ENCODE measurements at regions not wholly inside any gene's neighbourhood (a gene's known extent, or its start where the extent isn't known, plus 50 kb on each side); places are given as distances from the start of the nearest gene placed in this dataset.

DNA sequence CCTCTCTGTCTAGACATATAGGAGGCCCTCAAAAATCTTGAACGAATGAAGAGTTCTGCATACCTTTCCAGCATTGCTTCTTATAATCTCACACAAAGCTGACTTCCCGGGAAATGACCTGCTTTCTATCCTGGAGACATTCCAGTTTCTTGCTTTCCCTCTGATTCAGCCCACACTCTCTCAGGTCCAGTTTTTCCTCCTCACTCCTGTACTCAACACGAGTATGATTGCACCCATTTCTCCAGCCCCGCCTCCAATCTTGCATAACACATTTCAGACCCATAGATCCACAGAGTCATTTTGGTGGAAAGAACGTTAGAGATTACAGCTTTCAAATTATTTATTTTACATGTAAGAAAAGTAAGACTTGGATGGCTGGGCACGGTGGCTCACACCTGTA lies 127.5 kb upstream of the TLR3 start:
- TF ChIP-seq, protein P1, sequence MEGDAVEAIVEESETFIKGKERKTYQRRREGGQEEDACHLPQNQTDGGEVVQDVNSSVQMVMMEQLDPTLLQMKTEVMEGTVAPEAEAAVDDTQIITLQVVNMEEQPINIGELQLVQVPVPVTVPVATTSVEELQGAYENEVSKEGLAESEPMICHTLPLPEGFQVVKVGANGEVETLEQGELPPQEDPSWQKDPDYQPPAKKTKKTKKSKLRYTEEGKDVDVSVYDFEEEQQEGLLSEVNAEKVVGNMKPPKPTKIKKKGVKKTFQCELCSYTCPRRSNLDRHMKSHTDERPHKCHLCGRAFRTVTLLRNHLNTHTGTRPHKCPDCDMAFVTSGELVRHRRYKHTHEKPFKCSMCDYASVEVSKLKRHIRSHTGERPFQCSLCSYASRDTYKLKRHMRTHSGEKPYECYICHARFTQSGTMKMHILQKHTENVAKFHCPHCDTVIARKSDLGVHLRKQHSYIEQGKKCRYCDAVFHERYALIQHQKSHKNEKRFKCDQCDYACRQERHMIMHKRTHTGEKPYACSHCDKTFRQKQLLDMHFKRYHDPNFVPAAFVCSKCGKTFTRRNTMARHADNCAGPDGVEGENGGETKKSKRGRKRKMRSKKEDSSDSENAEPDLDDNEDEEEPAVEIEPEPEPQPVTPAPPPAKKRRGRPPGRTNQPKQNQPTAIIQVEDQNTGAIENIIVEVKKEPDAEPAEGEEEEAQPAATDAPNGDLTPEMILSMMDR (conservative IDR thresholded peaks at IDR 0.05; ENCODE audit: low read depth, low read length): no peak
- no peak for TF ChIP-seq EZH2 (IDR thresholded peaks at IDR 0.05; ENCODE audit: borderline replicate concordance, low read depth, low read length, poor library complexity, severe bottlenecking)

All from A673 (cell line).